Endothelial cell of umbilical vein (primary cell): ENCODE measurements at regions not wholly inside any gene's neighbourhood (a gene's known extent, or its start where the extent isn't known, plus 50 kb on each side); places are given as distances from the start of the nearest gene placed in this dataset.

Source experiments
- BruUV-seq: library from RNA; stranded (reverse); fragments of 400-500 nt; replicated peaks from 2 replicates; lab custom pipeline; 2021; lab: Mats Ljungman, UMichigan
- CTCF ChIA-PET: fragments of 300-600, 350-600 bp; sonication (Branson Sonifier 250); formaldehyde crosslinking; loops from one replicate; lab custom pipeline; 2021; ENCODE audit warnings: antibody characterized with exemption, inconsistent platforms; lab: Charles Lee
- POLR2A ChIA-PET: fragments of 300-600, 350-600 bp; sonication (Branson Sonifier 250); formaldehyde crosslinking; loops from one replicate; lab custom pipeline; 2021; ENCODE audit warnings: antibody characterized with exemption, inconsistent platforms; lab: Charles Lee
- DNase-seq: peaks from one replicate; pipeline ENCODE4 v3.0.0-alpha.2; 2011; ENCODE audit warnings: low read depth, low spot score
- FAIRE-seq: peaks from 2 replicates; lab custom pipeline; 2011; peaks lifted over from hg19 to GRCh38; lab: Jason Lieb, UNC
- H2AFZ ChIP-seq: 2 replicates; pipeline ENCODE4 v1.6.0; 2012; ENCODE audit warnings: low read depth, low read length, control low read depth, inconsistent platforms
- H3K27ac ChIP-seq: 2 replicates; pipeline ENCODE4 v1.5.1; 2011; ENCODE audit warnings: low read depth, mild to moderate bottlenecking, control low read depth, low read length, moderate library complexity; ENCODE audit not compliant: insufficient read depth
- H3K27me3 ChIP-seq, 2 experiments: 2 replicates each; pipeline versions ENCODE4 v1.6.0 to v1.6.1; 2011; ENCODE audit warnings: low read length in 2 of 2, mixed read lengths in 1 of 2; ENCODE audit not compliant: control insufficient read depth in 2 of 2, insufficient read depth in 2 of 2
- H3K36me3 ChIP-seq, 2 experiments: 2 replicates in 1 of 2; 3 replicates in 1 of 2; pipeline ENCODE4 v1.5.1; 2011; ENCODE audit warnings: low read length in 2 of 2, mild to moderate bottlenecking in 1 of 2, moderate library complexity in 1 of 2; ENCODE audit not compliant: control insufficient read depth in 2 of 2, insufficient read depth in 2 of 2; ENCODE audit errors: extremely low read depth in 1 of 2
- H3K4me1 ChIP-seq: 3 replicates; pipeline ENCODE4 v1.5.1; 2011; ENCODE audit warnings: mild to moderate bottlenecking, low read length; ENCODE audit not compliant: control insufficient read depth, insufficient read depth; ENCODE audit errors: extremely low read depth
- H3K4me2 ChIP-seq: 2 replicates; pipeline ENCODE4 v1.6.1; 2011; ENCODE audit warnings: low read length, control low read depth, mixed read lengths; ENCODE audit not compliant: insufficient read depth
- H3K4me3 ChIP-seq, 3 experiments: fragments of 200-600 bp in 1 of 3; sonication (generic), shearing (Covaris generic) in 1 of 3; replicated peaks in 1 of 3; 2 replicates each; pipeline ENCODE4 v1.5.1; 2011 to 2016; ENCODE audit warnings: control low read depth in 3 of 3, low read length in 3 of 3, mild to moderate bottlenecking in 2 of 3, inconsistent platforms in 1 of 3, low read depth in 1 of 3, moderate library complexity in 1 of 3; ENCODE audit not compliant: insufficient read depth in 1 of 3
- H3K79me2 ChIP-seq: 2 replicates; pipeline ENCODE4 v1.6.0; 2012; ENCODE audit warnings: low read length, inconsistent platforms; ENCODE audit not compliant: control insufficient read depth, insufficient read depth
- H3K9ac ChIP-seq: replicated peaks from 2 replicates; pipeline ENCODE3; 2011; ENCODE audit warnings: low read length, control low read depth; ENCODE audit not compliant: insufficient read depth; ENCODE audit errors: extremely low read depth
- H3K9me1 ChIP-seq: replicated peaks from 3 replicates; pipeline ENCODE4 v1.6.0; 2011; ENCODE audit warnings: mild to moderate bottlenecking, low read length; ENCODE audit not compliant: control insufficient read depth, insufficient read depth; ENCODE audit errors: extremely low read depth
- H3K9me3 ChIP-seq: replicated peaks from 2 replicates; pipeline ENCODE4 v1.5.1; 2012; ENCODE audit warnings: low read length, inconsistent platforms; ENCODE audit not compliant: control insufficient read depth, insufficient read depth
- H4K20me1 ChIP-seq: replicated peaks from 2 replicates; pipeline ENCODE3; 2011; ENCODE audit warnings: mild to moderate bottlenecking, low read length; ENCODE audit not compliant: control insufficient read depth, insufficient read depth; ENCODE audit errors: extremely low read depth
- CTCF ChIP-seq, 2 donors: IDR thresholded peaks; 1 replicate in 1 of 2; 2 replicates in 1 of 2; pipeline ENCODE4 v1.5.1; 2011; ENCODE audit warnings: low read length in 2 of 2, mild to moderate bottlenecking in 2 of 2, moderate library complexity in 2 of 2, control low read depth in 1 of 2, inconsistent platforms in 1 of 2, low read depth in 1 of 2; ENCODE audit not compliant: insufficient read depth in 1 of 2; ENCODE audit errors: extremely low read depth in 1 of 2
- EZH2 ChIP-seq: IDR thresholded peaks from 2 replicates; pipeline ENCODE4 v1.6.1; 2012; ENCODE audit warnings: borderline replicate concordance, low read depth, mild to moderate bottlenecking, moderate library complexity, low read length, inconsistent platforms; ENCODE audit not compliant: severe bottlenecking
- FOS ChIP-seq: IDR thresholded peaks from 2 replicates; pipeline ENCODE4 v1.6.1; 2011; ENCODE audit warnings: mild to moderate bottlenecking, low read length, moderate library complexity, borderline replicate concordance; ENCODE audit not compliant: insufficient read depth
- GATA2 ChIP-seq: IDR thresholded peaks from 2 replicates; pipeline ENCODE4 v1.7.0; 2011; ENCODE audit warnings: low read depth, mild to moderate bottlenecking, moderate library complexity, mixed read lengths, low read length; ENCODE audit not compliant: insufficient read length, insufficient read depth
- JUN ChIP-seq: IDR thresholded peaks from 2 replicates; pipeline ENCODE4 v1.6.1; 2011; ENCODE audit warnings: borderline replicate concordance, low read depth; ENCODE audit not compliant: insufficient read length, insufficient read depth
- MAX ChIP-seq: IDR thresholded peaks from 2 replicates; pipeline ENCODE4 v1.6.1; 2011; ENCODE audit not compliant: insufficient read depth, insufficient read length
- MYC ChIP-seq: IDR thresholded peaks from one replicate; pipeline ENCODE4 v1.6.1; 2011; ENCODE audit warnings: mild to moderate bottlenecking, low read depth, low read length
- POLR2A ChIP-seq: IDR thresholded peaks from 2 replicates; pipeline ENCODE4 v1.6.1; 2012; ENCODE audit warnings: low read depth, mild to moderate bottlenecking, control low read depth, low read length
- POLR2AphosphoS5 ChIP-seq: IDR thresholded peaks from 2 replicates; pipeline ENCODE4 v1.6.1; 2012; ENCODE audit warnings: low read depth, mild to moderate bottlenecking, control low read depth, low read length, moderate library complexity; ENCODE audit not compliant: insufficient read depth
- dilution Hi-C: fragments of 300-500 bp; cut with MboI; formaldehyde crosslinking; loops from one replicate; pipeline ENCODE4 v1.15.0; 2019; ENCODE audit warnings: low sequenced_read_pairs; ENCODE audit not compliant: extremely low pct_ligation_motif_present
- intact Hi-C: fragments of 100-400 bp; cut with micrococcal nuclease; formaldehyde crosslinking; loops from one replicate; pipeline ENCODE4 v1.10.0; 2022

GRCh38 chr14:54148251-54148650 lies 191.6 kb upstream of the BMP4 start:
- FAIRE-seq (no peak), DNase-seq (no peak)
- BruUV-seq, result no TSS peak
- no peaks in the 10 kb centered on the region for H3K9me3 ChIP-seq
- no peak overlapping the region for H3K4me2 ChIP-seq
- no peak for TF ChIP-seq FOS
- no peak for TF ChIP-seq POLR2A
- TF ChIP-seq MYC, result no peak
- TF ChIP-seq GATA2, result no peak
- TF ChIP-seq MAX, result no peak
- TF ChIP-seq EZH2, result no peak
- no peak for TF ChIP-seq POLR2AphosphoS5
- no peak for TF ChIP-seq JUN
- TF ChIP-seq CTCF (IDR thresholded peaks at IDR 0.05; ENCODE audit: extremely low read depth in 1 of 2, insufficient read depth in 1 of 2, low read depth in 1 of 2, low read length in 2 of 2), result no peak
- H3K9ac ChIP-seq, result no peak overlapping the region
- H3K36me3 ChIP-seq, result no peaks in the 10 kb centered on the region
- no peaks in the 10 kb centered on the region for H4K20me1 ChIP-seq
- dilution Hi-C loops, result no loop called here
- intact Hi-C loops, result no loop called here
- H3K79me2 ChIP-seq, result no peaks in the 10 kb centered on the region
- no peak overlapping the region for H3K4me3 ChIP-seq
- H3K9me1 ChIP-seq, result no peaks in the 10 kb centered on the region
- peaks cover 17% of the 10 kb centered on the region for H3K4me1 ChIP-seq
- POLR2A ChIA-PET, result no interaction called here
- H3K27ac ChIP-seq, result no peak overlapping the region
- CTCF ChIA-PET, result no interaction called here
- H3K27me3 ChIP-seq, result no peaks in the 10 kb centered on the region
- no peak overlapping the region for H2AFZ ChIP-seq
